Bronchial epithelial cell (primary cell): ENCODE measurements at regions not wholly inside any gene's neighbourhood (a gene's known extent, or its start where the extent isn't known, plus 50 kb on each side); places are given as distances from the start of the nearest gene placed in this dataset.

Source experiments
- DNase-seq: peaks from one replicate; pipeline ENCODE4 v3.0.0-alpha.2; 2010; ENCODE audit warnings: low read depth
- FAIRE-seq: peaks from 2 replicates; lab custom pipeline; 2011; peaks lifted over from hg19 to GRCh38; lab: Jason Lieb, UNC
- H3K27me3 ChIP-seq: 2 replicates; pipeline ENCODE4 v1.5.1; 2011; ENCODE audit warnings: low read length; ENCODE audit not compliant: control insufficient read depth, insufficient read depth
- H3K36me3 ChIP-seq: 2 replicates; pipeline ENCODE4 v1.5.1; 2011; ENCODE audit warnings: low read length; ENCODE audit not compliant: control insufficient read depth, insufficient read depth
- H3K4me3 ChIP-seq: 2 replicates; pipeline ENCODE4 v1.5.1; 2011; ENCODE audit warnings: mild to moderate bottlenecking, low read depth, low read length, control low read depth
- CTCF ChIP-seq: IDR thresholded peaks from 2 replicates; pipeline ENCODE4 v1.5.1; 2011; ENCODE audit warnings: mild to moderate bottlenecking, moderate library complexity, low read length, control low read depth, inconsistent platforms; ENCODE audit not compliant: insufficient read depth, severe bottlenecking

GRCh38 chr14:106201376-106201775, 675.0 kb downstream of the TMEM121 start:
- DNase-seq (no peak), FAIRE-seq (no peak)
- Histone ChIP-seq H3K27me3 (no peaks in the 10 kb centered on the region), H3K36me3 (no peaks in the 10 kb centered on the region), H3K4me3 (no peak overlapping the region)
- TF ChIP-seq CTCF: no peak

GRCh38 chr14:106203438-106203837, 677.1 kb downstream of the TMEM121 start:
- TF ChIP-seq CTCF: no peak
- FAIRE-seq: no peak
- Histone ChIP-seq H3K4me3 (no peak overlapping the region), H3K27me3 (no peaks in the 10 kb centered on the region), H3K36me3 (no peaks in the 10 kb centered on the region)
- no peak for DNase-seq

GRCh38 chr14:106204063-106204462, 677.7 kb downstream of the TMEM121 start:
- Histone ChIP-seq H3K4me3 (no peak overlapping the region), H3K27me3 (no peaks in the 10 kb centered on the region), H3K36me3 (no peaks in the 10 kb centered on the region)
- TF ChIP-seq CTCF: no peak
- FAIRE-seq (no peak), DNase-seq (no peak)

- Histone ChIP-seq H3K36me3 (no peaks in the 10 kb centered on the region), H3K4me3 (no peak overlapping the region), H3K27me3 (no peaks in the 10 kb centered on the region)
- DNase-seq: no peak
- FAIRE-seq: no peak
- TF ChIP-seq CTCF: no peak
Measured at GRCh38 chr14:106207316-106207715, 680.9 kb downstream of the TMEM121 start.

- no peak for DNase-seq
- FAIRE-seq: no peak
- TF ChIP-seq CTCF: no peak
- Histone ChIP-seq H3K36me3 (no peaks in the 10 kb centered on the region), H3K27me3 (no peaks in the 10 kb centered on the region), H3K4me3 (no peak overlapping the region)
Measured at GRCh38 chr14:106208794-106209193, 682.4 kb downstream of the TMEM121 start.

- H3K27me3 ChIP-seq: no peaks in the 10 kb centered on the region
- H3K4me3 ChIP-seq: no peak overlapping the region
- DNase-seq (no peak), FAIRE-seq (no peak)
- no peak for TF ChIP-seq CTCF
- no peaks in the 10 kb centered on the region for H3K36me3 ChIP-seq
Measured at GRCh38 chr14:106209755-106210154, 683.4 kb downstream of the TMEM121 start.
